HUDEP-2 (cell line): ENCODE measurements at regions not wholly inside any gene's neighbourhood (a gene's known extent, or its start where the extent isn't known, plus 50 kb on each side); places are given as distances from the start of the nearest gene placed in this dataset.
"Not testable (repeated sequence)": the region's sequence is repeated elsewhere in the genome, so short reads cannot be mapped to it uniquely, and the experiment has no call there.

Experiments used
- DNase-seq, 76 experiments: peaks; one replicate each; lab custom pipeline; 2025; ENCODE audit not compliant: unreplicated experiment in 76 of 76; lab: John Stamatoyannopoulos, UW

DNA sequence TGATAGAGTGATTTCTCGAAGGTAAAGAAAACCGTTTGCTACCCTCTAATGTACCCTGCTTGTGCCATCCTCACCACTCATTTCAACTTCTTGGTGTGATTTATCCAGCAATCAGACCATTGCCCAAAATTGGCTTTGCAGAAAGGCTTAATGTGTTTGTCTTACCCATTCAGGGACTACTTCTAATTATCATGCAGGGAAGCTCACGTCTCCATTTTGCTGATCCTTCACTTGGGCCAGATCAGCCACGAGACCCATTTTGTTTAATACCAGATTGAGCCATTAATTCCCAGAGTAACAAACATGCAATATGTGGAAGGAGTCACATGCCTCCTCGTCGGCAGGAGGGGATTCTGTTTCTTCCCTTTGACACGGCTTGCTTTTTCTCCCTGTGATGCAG lies 51.1 kb upstream of the CRY1 start:
- no peak for DNase-seq

- no peak for DNase-seq
Measured at GRCh38 chr12:107144990-107145389, 51.6 kb upstream of the CRY1 start.

GRCh38 chr12:107145397-107145796 lies 52.0 kb upstream of the CRY1 start:
- no peak for DNase-seq

DNA sequence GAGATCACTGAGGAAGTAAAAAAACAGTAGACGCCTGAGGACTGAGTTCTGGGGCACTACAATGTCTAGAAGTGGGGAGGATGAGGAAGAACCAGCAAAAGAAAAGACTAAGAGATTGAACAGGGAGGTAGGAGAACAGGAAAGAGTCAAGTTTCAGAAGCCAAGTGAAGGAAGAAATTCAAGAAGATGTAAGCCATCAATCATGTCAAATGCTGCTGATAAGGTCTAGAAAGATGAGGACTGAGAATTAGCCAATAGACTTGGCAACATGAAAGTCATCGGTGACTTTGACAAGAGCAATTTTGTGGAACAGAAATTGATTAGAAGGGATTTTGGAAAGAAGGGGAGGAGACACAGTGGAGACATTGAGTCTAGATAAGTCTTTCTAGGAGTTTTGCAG lies 54.8 kb upstream of the CRY1 start:
- DNase-seq = no peak

DNA sequence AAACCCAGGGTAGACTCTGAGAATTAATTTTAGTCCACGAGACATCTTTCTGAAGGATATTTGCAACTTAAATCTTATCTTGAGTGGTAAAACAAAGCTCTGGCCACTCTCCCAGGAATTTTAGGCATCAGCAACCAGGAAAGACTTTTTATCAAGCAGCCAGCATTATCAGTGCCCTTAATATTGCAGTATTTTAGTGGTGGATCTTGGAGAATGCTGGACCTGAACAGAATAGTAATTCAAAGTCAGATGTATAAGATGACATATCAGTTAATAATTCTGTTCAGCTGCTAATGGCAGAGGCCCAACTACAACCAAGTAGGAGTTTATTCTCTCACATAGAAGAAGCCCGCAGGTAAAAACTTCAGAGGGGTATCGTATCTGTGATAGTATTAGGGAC lies 59.0 kb upstream of the CRY1 start:
- DNase-seq = no peak

DNA sequence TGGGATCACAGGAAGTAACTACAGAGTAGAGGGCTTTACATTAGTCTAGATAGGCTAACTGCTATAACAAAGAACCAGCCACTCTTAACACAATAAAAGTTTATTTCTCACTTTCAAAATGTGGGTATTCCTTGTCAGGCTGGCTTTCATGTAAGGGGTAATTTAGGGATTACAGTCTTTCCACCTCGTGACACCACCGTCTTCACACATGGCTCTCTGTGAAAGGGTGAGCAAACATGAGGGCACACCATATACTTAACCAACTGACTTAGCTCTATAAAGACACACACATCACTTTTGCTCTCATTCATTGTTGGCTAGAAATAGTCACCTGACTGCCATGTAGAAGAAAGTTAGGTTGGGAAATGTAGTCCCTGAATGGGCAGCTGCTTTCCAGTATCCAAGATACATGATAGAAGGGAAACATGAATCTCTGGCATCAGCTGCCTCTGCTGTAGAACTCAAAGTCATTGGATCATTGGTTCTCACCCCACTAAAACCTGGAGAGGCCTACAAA lies 66.1 kb upstream of the CRY1 start:
- no peak for DNase-seq

DNA sequence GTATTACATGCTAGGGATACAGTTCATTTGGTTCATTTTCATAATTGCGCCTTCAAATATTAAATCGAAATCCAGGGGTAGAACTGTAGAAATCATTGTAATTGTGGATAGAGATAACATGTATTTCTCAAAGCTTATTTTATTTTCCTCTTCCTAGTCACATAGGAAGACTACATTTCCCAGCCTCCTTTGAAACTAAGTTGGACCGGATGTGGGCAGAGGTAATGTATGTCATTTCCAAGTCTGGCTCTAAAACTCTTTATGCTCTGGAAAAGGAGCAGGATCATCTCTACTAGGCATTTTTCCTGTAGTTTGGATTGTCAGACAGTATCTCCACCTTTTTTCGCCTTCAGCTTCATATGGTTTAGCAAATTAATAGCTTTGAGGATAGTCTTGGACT lies 70.1 kb upstream of the CRY1 start:
- no peak for DNase-seq

DNA sequence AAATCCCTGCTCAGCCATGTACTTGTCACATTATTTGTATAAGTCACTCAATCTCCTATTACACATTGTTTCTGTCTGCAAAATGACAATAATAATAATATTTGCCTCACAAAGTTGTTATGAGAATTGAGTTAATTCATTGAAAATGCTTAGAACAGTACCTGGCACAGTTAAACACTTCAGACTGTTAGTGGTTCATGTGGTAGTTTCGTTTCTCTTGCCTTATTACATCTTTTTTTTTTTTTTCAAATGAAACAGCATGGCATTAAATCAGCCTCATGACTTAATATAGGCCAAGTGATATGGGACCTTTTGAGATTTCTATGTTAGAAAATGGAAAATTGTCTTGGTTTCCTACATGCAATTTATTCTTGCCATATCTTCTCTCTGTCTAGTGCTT lies 71.0 kb upstream of the CRY1 start:
- DNase-seq = no peak

GRCh38 chr12:107165581-107165980 lies 72.2 kb upstream of the CRY1 start:
- no peak for DNase-seq

- no peak for DNase-seq
Measured at GRCh38 chr12:107167756-107168155, 74.4 kb upstream of the CRY1 start.

DNA sequence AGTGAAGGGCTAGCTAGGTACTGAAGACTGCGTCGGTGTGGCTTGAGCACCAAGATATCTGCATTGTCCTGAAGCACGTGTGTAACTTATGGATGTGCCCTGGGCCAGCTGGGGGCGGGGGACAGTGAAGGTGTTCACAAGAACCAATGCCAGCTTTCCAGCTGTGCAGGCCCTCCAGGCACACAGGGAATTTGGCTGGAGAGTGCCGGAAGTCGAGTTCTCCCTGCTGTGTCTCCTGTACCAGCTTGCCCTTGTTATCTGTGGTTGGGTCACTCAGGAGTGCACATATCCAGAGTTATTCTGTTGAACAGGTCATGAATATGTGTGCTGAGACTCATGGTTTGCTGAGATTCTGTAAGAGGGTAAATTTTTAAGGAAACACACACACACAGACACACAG lies 75.9 kb upstream of the CRY1 start:
- no peak for DNase-seq

DNA sequence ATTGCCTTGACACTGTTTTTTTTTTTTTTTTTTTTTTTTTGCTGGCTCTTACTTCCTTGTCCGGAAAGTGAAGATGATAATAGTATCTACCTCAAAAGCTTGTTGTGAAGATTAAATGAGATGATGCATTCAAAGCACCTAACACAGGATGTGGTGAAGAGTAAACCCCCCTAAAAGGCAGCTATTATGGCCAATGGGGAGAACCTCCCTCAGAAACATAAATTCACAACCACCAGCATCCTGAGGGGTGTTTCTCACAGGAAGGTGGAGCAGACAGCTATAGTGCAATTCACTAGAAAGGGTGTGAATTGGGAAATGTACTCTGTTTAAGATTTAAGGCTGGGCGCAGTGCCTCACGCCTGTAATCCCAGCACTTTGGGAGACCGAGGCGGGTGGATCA lies 85.4 kb upstream of the CRY1 start:
- no peak for DNase-seq

- DNase-seq = no peak
Measured at GRCh38 chr12:107179871-107180270, 86.5 kb upstream of the CRY1 start.

DNA sequence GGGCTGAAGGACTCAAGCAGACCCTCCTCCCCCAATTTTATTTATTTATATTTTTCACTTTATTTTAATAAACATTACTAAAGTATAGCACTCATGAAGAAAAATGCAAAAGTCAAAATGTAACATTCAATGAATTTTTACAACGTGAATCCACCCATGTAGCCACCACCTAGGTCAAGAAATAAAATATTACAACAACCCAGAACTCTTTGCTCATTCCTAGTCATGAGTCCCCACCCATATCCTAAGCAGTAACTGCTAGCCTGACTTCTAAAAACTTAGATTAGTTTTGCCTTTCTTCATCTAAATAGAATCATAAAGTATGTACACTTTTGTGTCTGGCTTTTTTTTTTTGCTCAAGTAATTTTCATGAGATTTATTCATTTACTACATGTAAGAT lies 86.9 kb upstream of the CRY1 start:
- DNase-seq = no peak

DNA sequence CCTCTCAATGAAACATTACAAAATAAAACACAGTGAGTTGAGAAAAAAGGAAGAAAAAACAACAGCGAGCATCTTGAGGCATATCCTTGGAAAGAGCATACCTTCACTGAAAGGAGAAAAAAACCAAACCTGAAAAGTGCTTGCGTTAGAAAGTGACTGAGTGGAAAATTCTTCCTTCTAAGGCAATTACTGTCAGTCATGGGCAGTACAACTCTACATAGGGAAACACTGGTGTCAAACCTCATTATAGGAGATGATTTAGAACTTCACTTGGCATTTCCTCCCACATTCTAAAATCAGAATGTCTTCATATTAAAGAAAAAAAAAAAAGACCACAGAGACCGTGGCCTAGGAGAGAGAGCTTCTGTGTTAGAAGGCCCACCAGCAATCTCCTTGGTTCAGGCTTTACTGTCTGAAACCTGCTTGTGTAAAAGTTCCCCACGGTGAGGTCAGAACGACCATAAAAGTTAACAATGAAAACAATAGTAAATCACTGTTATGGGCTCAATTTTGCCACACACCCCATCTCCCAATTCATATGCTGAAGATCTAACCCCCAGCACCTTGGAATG lies 91.1 kb upstream of the CRY1 start:
- DNase-seq = no peak

DNA sequence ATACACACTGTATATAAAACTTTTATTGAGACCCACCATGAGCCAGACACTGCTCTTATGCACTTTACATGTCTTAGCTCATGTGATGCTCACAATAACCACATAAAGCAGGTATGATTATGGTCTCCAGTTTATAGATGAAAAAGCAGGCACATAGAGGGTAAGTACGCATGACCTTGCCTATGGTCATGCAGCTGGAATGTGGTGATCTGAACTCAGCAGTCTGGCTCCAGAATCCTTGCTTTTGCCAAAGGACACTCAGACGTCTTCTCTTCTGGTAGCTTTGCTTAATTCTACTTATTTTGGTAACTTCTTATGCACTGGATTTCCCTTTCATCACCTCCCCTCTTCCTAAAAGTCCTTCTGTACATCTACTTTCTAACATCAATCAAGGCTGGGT lies 103.3 kb upstream of the CRY1 start:
- DNase-seq = no peak

GRCh38 chr12:107200394-107200793 lies 107.0 kb upstream of the CRY1 start:
- DNase-seq = no peak

GRCh38 chr12:107207931-107208525 lies 114.7 kb upstream of the CRY1 start:
- DNase-seq = no peak

GRCh38 chr12:107209700-107210099 lies 116.4 kb upstream of the CRY1 start:
- DNase-seq = not testable (repeated sequence)

GRCh38 chr12:107214373-107214773 lies 121.0 kb upstream of the CRY1 start:
- not testable (repeated sequence) for DNase-seq

DNA sequence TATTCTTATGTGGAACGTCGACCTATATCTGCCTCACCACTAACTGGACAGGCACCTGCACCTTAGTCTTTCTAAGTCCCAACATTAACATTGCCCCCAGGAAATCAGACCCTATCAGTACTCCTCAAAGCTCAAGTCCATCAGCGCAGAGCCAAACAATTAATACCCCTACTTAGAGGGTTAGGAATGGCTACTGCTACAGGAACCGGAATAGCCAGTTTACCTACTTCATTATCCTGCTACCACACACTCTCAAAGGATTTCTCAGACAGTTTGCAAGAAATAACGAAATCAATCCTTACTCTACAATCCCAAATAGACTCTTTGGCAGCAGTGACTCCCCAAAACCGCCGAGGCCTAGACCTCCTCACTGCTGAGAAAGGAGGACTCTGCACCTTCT lies 123.1 kb upstream of the CRY1 start:
- not testable (repeated sequence) for DNase-seq

DNA sequence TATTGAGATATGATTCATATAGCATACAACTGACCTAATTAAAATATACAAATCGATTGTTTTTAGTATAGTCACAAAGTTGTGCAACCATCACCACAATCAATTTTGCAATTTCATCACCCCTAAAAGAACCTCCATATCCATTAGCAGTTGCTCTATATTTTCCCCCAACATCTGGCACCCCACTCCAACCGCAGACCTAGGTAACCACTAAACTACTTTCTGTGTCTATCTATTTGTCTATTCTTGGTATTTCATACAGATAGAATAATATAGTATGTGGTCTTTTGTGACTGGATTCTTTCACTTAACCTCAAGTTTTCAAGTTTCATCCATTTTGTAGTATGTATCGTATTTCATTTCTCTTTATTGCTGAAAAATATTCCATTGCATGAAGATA lies 126.0 kb upstream of the CRY1 start:
- no peak for DNase-seq

DNA sequence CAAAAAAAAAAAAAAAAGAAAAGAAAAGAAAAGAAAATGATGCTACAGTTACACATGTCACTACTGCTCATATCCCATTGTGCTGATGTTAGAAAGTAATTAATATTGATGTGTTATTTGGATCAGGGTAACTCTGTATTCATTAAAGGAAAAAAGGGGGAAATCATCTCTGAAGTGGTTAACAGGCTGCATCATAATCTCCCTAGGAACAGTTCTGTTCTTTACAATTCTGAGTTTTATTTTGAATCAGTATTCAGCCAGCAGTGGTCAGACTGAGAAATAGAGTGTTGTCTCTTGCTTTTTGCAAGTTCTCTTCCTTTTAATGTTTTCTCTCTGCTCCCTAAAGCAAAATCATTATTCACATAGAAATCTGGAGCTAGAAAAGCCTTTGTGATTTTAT lies 128.6 kb upstream of the CRY1 start:
- no peak for DNase-seq
